Femur (tissue), 1 donor: ENCODE measurements at regions not wholly inside any gene's neighbourhood (a gene's known extent, or its start where the extent isn't known, plus 50 kb on each side); places are given as distances from the start of the nearest gene placed in this dataset.
"Not testable (repeated sequence)": the region's sequence is repeated elsewhere in the genome, so short reads cannot be mapped to it uniquely, and the experiment has no call there.

Source experiments
- DNase-seq: peaks from one replicate; pipeline ENCODE4 v3.0.0-alpha.2; 2017

DNA sequence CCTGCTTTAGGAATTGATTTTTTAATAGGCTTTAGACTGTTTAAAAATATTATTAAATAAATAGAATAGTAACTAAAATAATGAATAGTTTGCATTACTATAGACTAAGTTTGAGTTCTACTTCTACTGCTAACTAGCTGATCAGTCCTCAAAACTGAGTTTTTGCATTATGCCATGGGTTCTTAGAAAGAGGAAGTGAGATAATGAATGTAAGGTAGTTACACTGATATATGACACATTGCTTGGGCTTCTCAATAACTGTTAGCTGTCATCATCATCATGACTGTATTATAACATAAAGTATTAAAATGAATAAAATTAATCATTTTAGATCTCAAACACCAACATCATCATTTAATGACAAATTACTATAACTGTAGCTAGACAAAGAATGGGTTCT is 949.7 kb downstream of the TRHDE start:
- DNase-seq: no peak

DNA sequence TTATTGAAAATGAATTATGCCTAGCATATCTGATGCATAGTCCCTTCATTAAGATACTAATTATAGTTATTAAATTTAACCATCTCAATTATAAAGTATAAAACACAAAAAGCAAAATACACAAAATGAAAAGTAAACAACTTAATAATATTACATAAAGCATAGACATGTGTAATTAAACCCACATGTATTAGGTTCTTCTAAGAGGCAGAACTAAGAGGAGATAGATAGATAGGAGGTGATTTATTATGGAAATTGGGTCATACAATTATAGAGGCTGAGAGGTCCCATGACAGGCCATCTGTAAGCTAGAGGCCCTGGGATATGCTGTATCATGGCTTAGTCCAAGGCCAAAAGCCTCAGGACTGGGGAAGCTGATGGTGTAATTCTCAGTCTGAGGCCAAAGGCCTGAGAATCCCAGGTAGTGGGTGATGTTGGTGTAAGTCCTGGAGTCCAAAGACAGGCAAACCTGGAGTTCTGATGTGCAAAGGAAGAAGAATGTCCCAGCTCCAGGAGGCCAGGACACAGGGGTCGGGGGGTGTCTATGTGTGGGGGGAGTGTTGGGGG is 953.3 kb downstream of the TRHDE start:
- DNase-seq: no peak

DNA sequence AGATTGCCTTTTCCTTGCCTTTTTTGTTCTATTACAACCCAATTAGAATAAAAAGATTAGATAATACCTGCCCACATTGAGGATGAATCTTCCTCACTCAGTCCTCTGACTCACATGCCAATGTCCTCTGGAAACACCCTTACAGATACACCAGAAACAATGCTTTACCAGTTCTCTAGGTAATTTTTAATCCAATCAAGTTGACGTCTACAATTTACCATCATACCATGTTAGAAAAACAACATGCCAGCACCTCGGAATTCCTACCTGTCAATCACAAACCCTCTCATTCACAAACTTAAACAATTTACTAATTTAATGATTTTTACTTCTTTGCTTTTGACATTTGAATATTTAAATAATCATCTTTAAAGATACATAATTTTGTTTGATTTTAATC is 953.8 kb downstream of the TRHDE start:
- no peak for DNase-seq

DNA sequence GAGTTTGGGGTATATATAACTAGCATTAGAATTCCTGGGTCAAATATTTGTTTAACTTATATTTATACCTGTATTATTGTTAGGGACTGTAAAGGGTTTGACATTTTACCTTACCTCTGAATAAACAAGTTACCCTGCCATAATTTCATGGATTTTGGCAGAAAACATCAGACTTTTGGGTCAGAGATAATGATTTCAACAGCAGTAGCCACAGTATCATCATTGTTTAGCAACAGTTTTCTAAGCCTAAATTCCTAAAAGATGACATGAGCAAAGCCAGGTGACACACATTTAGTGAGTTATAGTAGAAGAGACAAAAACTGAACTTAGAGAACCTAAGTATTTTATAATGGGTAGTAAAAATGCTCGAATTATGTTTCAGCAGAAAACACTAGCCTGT is 954.4 kb downstream of the TRHDE start:
- no peak for DNase-seq

GRCh38 chr12:73228828-73229227 is 956.7 kb downstream of the TRHDE start:
- DNase-seq: not testable (repeated sequence)

- DNase-seq: no peak
Measured at GRCh38 chr12:73235387-73235786, 963.2 kb downstream of the TRHDE start.

GRCh38 chr12:73240110-73240509 is 967.9 kb downstream of the TRHDE start:
- no peak for DNase-seq

DNA sequence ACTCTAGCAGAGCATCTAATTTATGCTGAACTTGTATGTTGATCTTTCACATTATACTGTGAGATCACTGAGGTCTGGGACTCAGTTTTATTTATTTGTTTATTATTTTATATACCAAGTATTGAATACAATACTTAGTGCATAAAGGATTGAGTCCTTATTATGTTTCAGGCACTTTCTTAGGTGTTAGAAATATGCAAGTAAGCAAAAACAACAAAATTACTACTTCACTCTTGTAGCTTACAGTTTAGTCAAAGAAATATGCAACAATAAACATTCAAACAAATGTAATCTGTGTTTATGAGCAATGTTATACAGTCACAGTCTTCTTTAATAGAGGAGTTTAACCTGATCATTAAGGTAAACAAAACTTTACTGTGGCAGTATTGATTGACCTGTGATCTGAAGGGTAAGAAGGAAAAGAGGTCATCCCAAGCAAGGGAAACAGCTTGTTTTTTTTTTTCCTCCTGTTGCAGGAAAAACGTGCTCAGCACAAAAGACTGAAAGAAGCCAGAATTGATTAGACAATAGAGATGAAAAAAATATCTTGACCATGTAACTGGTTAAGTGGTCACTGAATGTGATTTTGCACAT is 990.7 kb downstream of the TRHDE start:
- DNase-seq: no peak

- DNase-seq: no peak
Measured at GRCh38 chr12:73266206-73266605, 994.0 kb downstream of the TRHDE start.

- DNase-seq: no peak
Measured at GRCh38 chr12:73274976-73275375, 1002.8 kb downstream of the TRHDE start.

- no peak for DNase-seq
Measured at GRCh38 chr12:73277971-73278370, 1005.8 kb downstream of the TRHDE start.

DNA sequence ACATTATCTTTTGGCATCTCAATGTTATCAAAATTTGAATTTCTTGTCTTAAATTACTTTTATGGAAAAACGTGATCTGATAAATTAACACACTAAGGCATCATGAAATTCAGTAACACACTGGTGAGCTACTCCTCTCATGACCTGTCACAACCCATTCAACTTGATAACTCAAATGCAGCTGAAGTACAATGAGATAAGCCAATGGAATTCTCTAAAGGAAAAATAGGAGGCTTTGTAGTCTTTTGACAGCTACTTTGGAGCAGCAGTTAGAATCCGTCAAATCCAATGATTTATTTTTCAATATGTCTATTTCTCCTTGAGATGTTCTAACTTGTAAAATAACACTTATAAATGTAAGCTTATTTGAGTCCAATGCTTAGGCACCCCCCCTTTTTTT is 1029.4 kb downstream of the TRHDE start:
- DNase-seq: no peak

DNA sequence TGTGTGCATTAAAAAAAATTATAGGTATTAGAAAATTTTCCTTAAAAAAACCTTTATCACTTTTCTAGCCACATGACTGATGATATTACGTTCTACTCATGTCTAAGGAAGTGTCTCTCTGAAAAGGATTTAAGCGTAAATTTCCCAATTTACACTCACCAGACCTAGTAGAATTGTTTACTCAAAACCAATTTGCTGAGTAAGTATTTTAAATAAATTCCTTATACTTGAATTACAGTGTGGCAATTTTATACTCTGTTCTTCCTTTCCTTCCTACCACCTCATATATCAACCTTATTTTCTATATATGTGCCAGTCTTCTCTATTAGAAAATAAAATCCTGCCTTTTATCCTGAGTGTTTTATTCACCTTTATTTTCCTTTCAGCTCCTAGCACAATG is 1035.1 kb downstream of the TRHDE start:
- DNase-seq: no peak

DNA sequence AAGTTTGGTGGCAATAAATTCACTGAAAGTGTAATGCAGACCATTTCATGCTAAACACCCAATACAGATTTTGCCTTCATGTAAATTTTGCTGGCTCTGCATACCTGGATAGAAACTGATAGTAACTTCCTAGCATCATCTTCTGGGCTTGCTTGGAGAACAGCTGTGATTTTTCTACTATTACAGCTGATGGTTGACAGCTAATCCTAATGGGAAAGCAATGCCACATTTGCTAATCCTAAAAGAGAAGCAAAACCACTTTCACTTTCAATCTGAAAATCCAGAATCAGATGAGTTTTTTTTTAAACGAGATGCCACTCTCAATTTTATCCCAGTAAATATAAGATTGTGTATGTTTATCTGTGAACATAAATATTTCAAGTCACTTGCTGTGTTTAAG is 1035.9 kb downstream of the TRHDE start:
- no peak for DNase-seq

DNA sequence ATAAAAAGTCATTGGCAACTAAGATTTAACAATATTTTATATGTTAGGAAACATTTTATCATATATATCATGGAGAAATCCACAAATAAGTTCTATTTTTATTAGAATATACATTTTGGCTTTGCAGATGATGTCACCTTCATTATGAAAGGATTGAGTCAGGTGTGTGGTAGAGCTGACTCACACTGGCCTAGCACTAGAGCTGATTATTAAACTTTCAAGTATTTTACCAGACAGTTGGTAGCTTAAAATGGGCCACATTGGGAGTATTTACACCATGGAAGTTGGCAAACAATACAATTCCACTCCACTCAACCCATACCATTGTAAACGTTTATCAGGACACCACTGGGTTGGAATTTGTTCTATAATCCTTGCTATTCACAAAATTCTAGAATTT is 1036.6 kb downstream of the TRHDE start:
- DNase-seq: no peak

DNA sequence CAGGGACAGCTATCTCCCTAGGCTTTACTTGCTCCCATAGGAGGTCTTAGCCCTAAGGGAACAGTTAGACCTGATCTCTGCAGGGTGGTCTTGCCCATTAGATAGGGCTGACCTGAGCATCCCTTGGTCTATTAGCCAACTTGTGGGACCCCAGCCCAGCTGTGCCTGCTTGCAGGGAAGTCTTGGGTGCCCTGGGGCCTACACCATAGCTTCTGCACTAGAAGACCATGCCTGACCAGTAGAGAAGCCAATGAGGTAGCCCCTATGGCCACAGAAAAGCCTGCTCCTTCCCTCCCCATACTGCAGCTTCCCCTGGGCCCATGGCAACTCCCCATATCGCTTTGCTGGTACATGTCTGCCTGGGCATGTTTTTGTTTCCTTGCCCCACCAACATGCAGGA is 1049.1 kb downstream of the TRHDE start:
- no peak for DNase-seq

DNA sequence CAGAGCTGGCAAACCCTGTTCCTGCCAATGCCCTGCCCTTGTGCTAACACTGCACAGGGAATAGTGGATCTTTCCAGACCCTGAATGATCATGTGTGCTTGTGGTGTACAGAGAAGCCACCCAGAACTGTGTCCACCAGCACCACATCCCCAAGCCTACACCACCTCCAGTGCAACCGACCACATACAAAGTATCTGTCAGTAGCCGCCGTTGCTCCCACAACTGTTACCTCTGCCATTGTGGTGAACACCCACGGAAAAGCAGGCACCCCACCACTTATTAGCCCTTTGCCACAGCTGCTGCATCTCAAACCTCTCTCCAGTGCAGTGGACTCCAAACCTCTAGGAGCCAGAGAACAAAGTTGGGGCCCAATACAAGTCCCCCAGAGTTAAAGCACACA is 1049.6 kb downstream of the TRHDE start:
- no peak for DNase-seq

- no peak for DNase-seq
Measured at GRCh38 chr12:73330584-73331351, 1058.6 kb downstream of the TRHDE start.

DNA sequence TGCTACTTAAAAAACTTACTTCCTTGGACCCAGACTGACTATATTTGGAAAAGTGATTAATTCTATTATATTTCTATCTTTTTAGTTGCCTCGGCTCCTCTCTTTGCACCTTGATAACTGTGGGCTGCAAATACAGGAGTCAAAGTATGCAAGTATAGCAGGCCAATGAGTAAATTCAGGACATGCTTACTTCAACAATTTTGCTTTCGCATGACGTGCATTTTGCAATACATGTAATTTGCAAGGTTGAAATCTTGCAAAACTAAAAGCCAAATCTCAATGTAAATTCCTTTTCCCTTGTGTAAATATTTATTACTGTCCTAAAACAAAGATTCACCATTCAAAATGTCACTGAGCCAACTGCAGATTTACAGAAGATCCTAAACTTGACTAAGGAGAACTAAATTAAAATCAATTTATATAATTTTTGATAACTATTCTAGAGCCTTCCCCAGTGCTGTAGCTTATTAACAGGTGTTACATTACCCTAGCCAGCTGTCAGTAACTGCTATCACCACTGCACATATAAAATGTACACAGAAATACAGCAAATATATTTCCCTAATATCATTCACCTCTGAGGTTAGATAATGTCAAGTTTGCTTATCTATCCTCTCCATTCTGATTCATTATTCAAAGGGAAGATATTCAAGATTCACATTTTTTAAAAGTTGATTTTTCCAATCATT is 1069.5 kb downstream of the TRHDE start:
- no peak for DNase-seq

DNA sequence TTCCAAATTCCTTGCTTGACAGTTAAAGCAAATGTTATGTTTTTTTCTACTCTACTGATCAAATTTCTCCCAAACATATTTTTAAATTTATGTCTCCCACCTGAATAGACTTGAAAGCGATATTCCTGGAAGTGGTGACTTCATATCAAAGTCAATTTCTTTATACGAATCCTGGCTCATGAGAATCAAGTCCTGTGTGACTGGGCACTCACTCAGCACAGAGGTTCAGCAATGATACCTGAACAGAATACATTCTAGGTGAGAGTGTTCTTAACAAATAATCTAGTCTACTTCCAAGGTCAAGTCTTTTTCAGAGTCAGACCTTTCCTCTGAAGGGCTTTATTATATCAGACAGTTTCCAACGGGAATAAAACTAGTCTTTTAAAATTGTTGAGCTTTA is 1070.6 kb downstream of the TRHDE start:
- DNase-seq: no peak

DNA sequence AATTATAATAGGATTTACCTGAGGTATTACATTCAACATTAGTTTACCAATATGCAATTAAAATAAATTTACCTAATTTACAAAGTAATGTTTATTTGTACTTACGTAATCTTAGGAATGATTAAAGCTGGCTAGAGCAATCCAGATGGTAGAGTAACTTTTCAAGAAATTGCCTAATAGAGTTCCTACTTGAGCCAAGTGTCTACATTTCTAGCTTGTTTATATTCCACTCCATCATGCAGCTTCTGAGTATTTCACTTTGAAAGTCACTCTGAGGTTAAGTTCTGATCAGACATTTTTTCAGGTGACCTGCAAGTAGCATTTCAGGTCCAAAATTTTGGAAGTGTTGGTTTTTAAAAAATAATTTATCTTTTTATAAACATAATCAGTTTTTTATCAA is 1080.7 kb downstream of the TRHDE start:
- DNase-seq: no peak

DNA sequence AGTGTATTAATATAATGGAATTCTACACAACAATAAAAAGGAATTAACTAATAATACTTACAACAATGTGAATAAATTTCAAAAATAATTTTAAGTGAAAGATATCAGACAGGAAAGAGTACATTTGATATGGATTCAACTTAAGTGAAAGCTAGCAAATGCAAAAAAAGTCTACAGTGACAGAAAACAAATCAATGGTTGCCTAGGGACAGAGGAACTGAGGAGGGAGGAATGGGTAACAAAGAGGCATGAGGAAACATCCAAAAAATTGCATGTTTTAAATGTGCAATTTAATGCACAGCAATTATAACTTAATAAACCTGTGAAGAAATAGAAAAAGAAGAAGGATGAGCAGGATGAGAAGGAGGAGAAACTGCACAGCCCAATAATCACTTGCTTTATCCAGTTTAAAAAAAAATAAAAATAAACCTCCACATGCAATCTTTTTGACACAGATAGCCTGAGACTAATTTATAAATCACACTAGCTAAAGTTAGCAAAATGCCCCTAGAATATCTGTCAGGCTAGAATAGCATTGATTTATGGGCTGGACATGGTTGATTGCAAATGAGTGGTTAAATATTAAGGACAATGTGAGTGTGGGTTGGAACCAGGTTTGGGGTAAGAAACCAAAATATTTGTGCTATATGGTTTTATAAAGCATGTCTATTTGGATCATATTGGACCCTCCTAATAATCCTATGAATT is 1089.1 kb downstream of the TRHDE start:
- DNase-seq: no peak

DNA sequence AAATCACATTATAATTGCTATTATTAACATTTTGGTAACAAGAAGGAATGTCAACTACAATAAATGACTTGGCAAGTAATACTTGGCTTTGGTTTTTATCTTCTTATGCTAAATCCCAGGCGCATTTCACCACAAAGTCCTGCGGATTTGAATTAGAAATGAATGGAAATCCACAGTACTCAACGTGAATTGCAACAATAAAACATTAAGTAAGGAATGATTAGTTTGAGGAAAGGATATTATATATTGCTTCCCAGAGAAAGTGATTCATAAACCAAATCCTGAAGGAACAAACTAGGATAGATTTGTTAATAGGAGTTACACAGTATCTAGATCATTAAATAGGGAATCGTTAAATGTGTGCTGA is 1089.7 kb downstream of the TRHDE start:
- no peak for DNase-seq
